H9 (cell line): ENCODE measurements at regions not wholly inside any gene's neighbourhood (a gene's known extent, or its start where the extent isn't known, plus 50 kb on each side); places are given as distances from the start of the nearest gene placed in this dataset.

Experiments used
- DNase-seq: peaks from one replicate; pipeline ENCODE4 v3.0.0-alpha.2; 2017
- H2AFZ ChIP-seq: one replicate; pipeline ENCODE4 v1.6.1; 2013; ENCODE audit warnings: mild to moderate bottlenecking, low read length, control low read depth, moderate library complexity
- H2AK5ac ChIP-seq: 2 replicates; pipeline ENCODE4 v1.6.1; 2013; ENCODE audit warnings: low read length, control low read depth, mixed read lengths; ENCODE audit not compliant: insufficient read length
- H2BK120ac ChIP-seq: one replicate; pipeline ENCODE4 v1.6.1; 2013; ENCODE audit warnings: low read depth, mild to moderate bottlenecking, low read length, control low read depth, inconsistent platforms; ENCODE audit not compliant: poor library complexity, severe bottlenecking
- H2BK12ac ChIP-seq: 2 replicates; pipeline ENCODE4 v1.6.1; 2013; ENCODE audit warnings: low read length, control low read depth, mixed read lengths, low read depth; ENCODE audit not compliant: insufficient read length
- H2BK15ac ChIP-seq: 2 replicates; pipeline ENCODE4 v1.6.1; 2013; ENCODE audit warnings: low read depth, low read length, control low read depth
- H2BK20ac ChIP-seq: one replicate; pipeline ENCODE4 v1.6.1; 2013; ENCODE audit warnings: low read depth, mild to moderate bottlenecking, low read length, control low read depth, inconsistent platforms; ENCODE audit not compliant: poor library complexity, severe bottlenecking
- H2BK5ac ChIP-seq: 2 replicates; pipeline ENCODE4 v1.6.1; 2013; ENCODE audit warnings: low read length, control low read depth, mixed read lengths; ENCODE audit not compliant: insufficient read length
- H3K14ac ChIP-seq: 2 replicates; pipeline ENCODE4 v1.6.1; 2013; ENCODE audit warnings: low read length, control low read depth; ENCODE audit not compliant: insufficient read depth
- H3K18ac ChIP-seq: 2 replicates; pipeline ENCODE4 v1.6.1; 2013; ENCODE audit warnings: low read depth, mild to moderate bottlenecking, mixed read lengths, low read length, control low read depth; ENCODE audit not compliant: insufficient read length
- H3K23ac ChIP-seq: 2 replicates; pipeline ENCODE4 v1.6.1; 2013; ENCODE audit warnings: low read length, control low read depth, mixed read lengths, low read depth; ENCODE audit not compliant: insufficient read length
- H3K23me2 ChIP-seq: 2 replicates; pipeline ENCODE4 v1.6.1; 2013; ENCODE audit warnings: low read depth, mild to moderate bottlenecking, mixed read lengths, low read length, control low read depth; ENCODE audit not compliant: insufficient read length, poor library complexity, severe bottlenecking
- H3K27ac ChIP-seq: 2 replicates; pipeline ENCODE4 v1.5.1; 2013; ENCODE audit warnings: low read length, control low read depth, mixed read lengths, low read depth; ENCODE audit not compliant: insufficient read length
- H3K27me3 ChIP-seq: 2 replicates; pipeline ENCODE4 v1.6.1; 2013; ENCODE audit warnings: low read length, control low read depth, inconsistent platforms; ENCODE audit not compliant: insufficient read depth
- H3K4ac ChIP-seq: 2 replicates; pipeline ENCODE4 v1.6.1; 2013; ENCODE audit warnings: low read depth, mild to moderate bottlenecking, control low read depth, inconsistent platforms, low read length, moderate library complexity
- H3K4me1 ChIP-seq: 2 replicates; pipeline ENCODE4 v1.6.1; 2013; ENCODE audit warnings: low read length, control low read depth, inconsistent platforms; ENCODE audit not compliant: insufficient read depth
- H3K4me2 ChIP-seq: 2 replicates; pipeline ENCODE4 v1.6.1; 2013; ENCODE audit warnings: low read length, control low read depth, mixed read lengths; ENCODE audit not compliant: insufficient read length, insufficient read depth
- H3K56ac ChIP-seq: 2 replicates; pipeline ENCODE4 v1.6.1; 2013; ENCODE audit warnings: low read depth, mild to moderate bottlenecking, mixed read lengths, low read length, control low read depth; ENCODE audit not compliant: insufficient read length
- H3K79me1 ChIP-seq: 2 replicates; pipeline ENCODE4 v1.6.1; 2013; ENCODE audit warnings: low read depth, mild to moderate bottlenecking, moderate library complexity, low read length, control low read depth, inconsistent platforms; ENCODE audit not compliant: insufficient read depth, poor library complexity, severe bottlenecking
- H3K79me2 ChIP-seq: 2 replicates; pipeline ENCODE4 v1.6.1; 2013; ENCODE audit warnings: low read length, control low read depth, inconsistent platforms; ENCODE audit not compliant: insufficient read depth
- H3K9ac ChIP-seq: 2 replicates; pipeline ENCODE4 v1.6.1; 2013; ENCODE audit warnings: low read length, control low read depth, mixed read lengths; ENCODE audit not compliant: insufficient read length; ENCODE audit errors: extremely low read depth
- H3K9me3 ChIP-seq: one replicate; pipeline ENCODE4 v1.6.1; 2013; ENCODE audit warnings: low read depth, low read length, inconsistent platforms; ENCODE audit not compliant: control insufficient read depth
- H3T11ph ChIP-seq: one replicate; pipeline ENCODE4 v1.6.1; 2013; ENCODE audit warnings: mild to moderate bottlenecking, low read length, control low read depth, inconsistent platforms
- H4K20me1 ChIP-seq: one replicate; pipeline ENCODE4 v1.6.1; 2013; ENCODE audit not compliant: control insufficient read depth, insufficient read length, insufficient read depth
- H4K5ac ChIP-seq: 2 replicates; pipeline ENCODE4 v1.6.1; 2013; ENCODE audit warnings: low read depth, mild to moderate bottlenecking, mixed read lengths, low read length, control low read depth; ENCODE audit not compliant: insufficient read length
- H4K8ac ChIP-seq: replicated peaks from 2 replicates; pipeline ENCODE4 v1.6.1; 2013; ENCODE audit warnings: low read length, control low read depth, mixed read lengths, low read depth; ENCODE audit not compliant: insufficient read length
- H4K91ac ChIP-seq: 2 replicates; pipeline ENCODE4 v1.6.1; 2013; ENCODE audit warnings: low read depth, mild to moderate bottlenecking, moderate library complexity, mixed read lengths, low read length, control low read depth; ENCODE audit not compliant: insufficient read length
- H3K27ac Mint-ChIP-seq, 3 experiments: 2 replicates in 2 of 3; 3 replicates in 1 of 3; pipeline ENCODE4 v1.8.0; 2020 to 2021; ENCODE audit warnings: mixed read lengths in 3 of 3, mild to moderate bottlenecking in 1 of 3, moderate library complexity in 1 of 3
- H3K27me3 Mint-ChIP-seq: 2 replicates; pipeline ENCODE4 v1.8.0; 2021; ENCODE audit warnings: low read depth, mild to moderate bottlenecking, moderate library complexity, mixed read lengths
- H3K36me3 Mint-ChIP-seq, 3 experiments: 2 replicates in 2 of 3; 3 replicates in 1 of 3; pipeline ENCODE4 v1.8.0; 2020 to 2021; ENCODE audit warnings: low read depth in 3 of 3, mixed read lengths in 3 of 3; ENCODE audit not compliant: insufficient read depth in 1 of 3
- H3K4me1 Mint-ChIP-seq, 2 experiments: 2 replicates each; pipeline ENCODE4 v1.8.0; 2020; ENCODE audit warnings: mixed read lengths in 2 of 2
- H3K4me3 Mint-ChIP-seq, 2 experiments: 2 replicates in 1 of 2; 3 replicates in 1 of 2; pipeline ENCODE4 v1.8.0; 2020 to 2021; ENCODE audit warnings: mild to moderate bottlenecking in 2 of 2, mixed read lengths in 2 of 2, moderate library complexity in 1 of 2
- H3K9me3 Mint-ChIP-seq, 2 experiments: 2 replicates in 1 of 2; 3 replicates in 1 of 2; pipeline ENCODE4 v1.8.0; 2020; ENCODE audit warnings: mild to moderate bottlenecking in 2 of 2, mixed read lengths in 2 of 2, moderate library complexity in 1 of 2
- WGBS: extraction: QIAGEN DNeasy Blood & Tissue Kit; methylation state at CpG from one replicate; pipeline ENCODE4 v1.1.7; 2013; ENCODE audit warnings: missing lambda C conversion rate, low lambda C conversion rate, mixed read lengths; ENCODE audit not compliant: insufficient read length; ENCODE audit errors: extremely low coverage; 5-methylcytosine and 5-hydroxymethylcytosine counted together
- TF ChIP-seq, protein P1 (sequence below): fragments of 200-600 bp; sonication (generic); conservative IDR thresholded peaks from 3 replicates; pipeline ENCODE4 v1.8.0; 2021; ENCODE audit warnings: antibody characterized with exemption, mild to moderate bottlenecking

DNA sequence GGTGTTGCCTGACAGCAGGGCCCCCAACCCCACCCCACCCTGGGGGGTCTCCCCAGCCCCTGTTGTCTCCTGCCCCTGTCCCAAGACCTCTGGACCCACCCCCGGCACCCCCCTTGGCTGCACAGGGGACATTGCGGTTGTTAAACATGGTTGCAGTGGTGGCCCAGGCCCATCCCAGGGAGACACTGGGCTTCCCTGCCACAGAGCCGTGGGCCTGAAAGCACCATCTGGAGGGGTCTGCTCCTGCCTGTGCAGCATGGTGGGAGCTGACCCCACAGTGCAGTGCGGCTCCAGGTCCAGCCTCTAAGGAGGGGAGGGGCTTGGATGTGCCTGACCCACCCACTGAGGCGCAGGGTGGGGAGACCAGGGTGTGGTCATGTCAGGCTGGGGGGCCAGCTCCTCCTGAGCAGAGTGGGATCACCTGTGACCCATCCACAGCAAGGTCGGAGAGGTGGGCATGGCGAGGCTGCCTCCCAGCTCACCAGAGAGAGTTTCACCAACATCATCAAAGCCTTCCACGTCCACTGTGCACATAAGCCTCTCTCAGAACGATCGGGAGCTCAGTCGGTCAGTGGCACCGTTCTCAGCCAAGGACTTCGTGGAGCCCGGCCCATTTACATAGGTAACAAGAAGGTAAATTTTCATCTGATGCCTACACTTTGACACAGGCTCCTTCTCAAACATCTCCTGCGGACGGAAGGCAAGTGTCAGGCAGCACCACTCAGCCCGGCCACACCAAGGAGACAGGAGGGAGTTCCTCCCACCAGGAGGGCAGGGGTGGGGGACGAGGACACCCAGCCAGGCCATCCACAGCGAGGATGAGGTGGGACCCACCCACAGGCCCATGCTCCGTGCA is 201.1 kb downstream of the BRD1 start:
- Histone ChIP-seq H3K4me2 (no peak overlapping the region), H2AFZ (no peak overlapping the region), H3K79me2 (no peaks in the 10 kb centered on the region), H2BK12ac (no peak overlapping the region), H3K56ac (no peak overlapping the region), H2BK15ac (no peak overlapping the region), H3K23ac (no peak overlapping the region), H3K18ac (no peak overlapping the region), H4K8ac (no peak overlapping the region), H3K79me1 (no peaks in the 10 kb centered on the region), H4K20me1 (no peaks in the 10 kb centered on the region), H3K27me3 (no peaks in the 10 kb centered on the region), H2AK5ac (no peak overlapping the region), H2BK20ac (no peak overlapping the region), H3K9ac (no peak overlapping the region), H3K4ac (no peak overlapping the region), H3K14ac (no peak overlapping the region), H3K9me3 (no peaks in the 10 kb centered on the region), H3K27ac (no peak overlapping the region), H4K91ac (no peak overlapping the region), H2BK5ac (no peak overlapping the region), H3K23me2 (no peaks in the 10 kb centered on the region), H3T11ph (no peak overlapping the region), H2BK120ac (no peak overlapping the region), H4K5ac (no peak overlapping the region), H3K4me1 (no peaks in the 10 kb centered on the region)
- Mint-ChIP-seq H3K27me3 (peaks cover 8% of the 10 kb centered on the region), H3K4me3 (no peak overlapping the region), H3K4me1 (peaks cover 4 to 12% of the 10 kb centered on the region in 2 experiments; a peak in 3 of 4 replicates), H3K9me3 (no peaks in the 10 kb centered on the region), H3K27ac (no peak overlapping the region), H3K36me3 (no peaks in the 10 kb centered on the region)
- TF ChIP-seq, protein P1, sequence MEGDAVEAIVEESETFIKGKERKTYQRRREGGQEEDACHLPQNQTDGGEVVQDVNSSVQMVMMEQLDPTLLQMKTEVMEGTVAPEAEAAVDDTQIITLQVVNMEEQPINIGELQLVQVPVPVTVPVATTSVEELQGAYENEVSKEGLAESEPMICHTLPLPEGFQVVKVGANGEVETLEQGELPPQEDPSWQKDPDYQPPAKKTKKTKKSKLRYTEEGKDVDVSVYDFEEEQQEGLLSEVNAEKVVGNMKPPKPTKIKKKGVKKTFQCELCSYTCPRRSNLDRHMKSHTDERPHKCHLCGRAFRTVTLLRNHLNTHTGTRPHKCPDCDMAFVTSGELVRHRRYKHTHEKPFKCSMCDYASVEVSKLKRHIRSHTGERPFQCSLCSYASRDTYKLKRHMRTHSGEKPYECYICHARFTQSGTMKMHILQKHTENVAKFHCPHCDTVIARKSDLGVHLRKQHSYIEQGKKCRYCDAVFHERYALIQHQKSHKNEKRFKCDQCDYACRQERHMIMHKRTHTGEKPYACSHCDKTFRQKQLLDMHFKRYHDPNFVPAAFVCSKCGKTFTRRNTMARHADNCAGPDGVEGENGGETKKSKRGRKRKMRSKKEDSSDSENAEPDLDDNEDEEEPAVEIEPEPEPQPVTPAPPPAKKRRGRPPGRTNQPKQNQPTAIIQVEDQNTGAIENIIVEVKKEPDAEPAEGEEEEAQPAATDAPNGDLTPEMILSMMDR = no peak
- no peak for DNase-seq
- WGBS = no CpG with 5 or more reads among the region's 20 CpGs
